ENCODE measurements at regions not wholly inside any gene's neighbourhood (a gene's known extent, or its start where the extent isn't known, plus 50 kb on each side); places are given as distances from the start of the nearest gene placed in this dataset.

- no peak for DNase-seq
These were observed 54.4 kb upstream of the TRABD2B start for GRCh38 chr1:48051466-48052126.

- DNase-seq = no peak
These were observed 52.8 kb upstream of the TRABD2B start for GRCh38 chr1:48049823-48050535.

GRCh38 chr1:48048980-48049379, 51.8 kb upstream of the TRABD2B start:
- DNase-seq = no peak

GRCh38 chr1:48048064-48048463, 50.9 kb upstream of the TRABD2B start:
- no peak for DNase-seq

GRCh38 chr1:48047116-48047515, 49.9 kb upstream of the TRABD2B start:
- DNase-seq = no peak

Data from hematopoietic multipotent progenitor cell treated with erythropoietin and hydrocortisone succinate and interleukin-3 and kit ligand, for 4 days (in vitro differentiated cells).